ENCODE measurements at regions not wholly inside any gene's neighbourhood (a gene's known extent, or its start where the extent isn't known, plus 50 kb on each side); places are given as distances from the start of the nearest gene placed in this dataset.
"Not testable (repeated sequence)": the region's sequence is repeated elsewhere in the genome, so short reads cannot be mapped to it uniquely, and the experiment has no call there.

GRCh38 chr5:19196631-19197030, 791.4 kb downstream of the CDH18 start:
- Mint-ChIP-seq H3K27me3 (no peaks in the 10 kb centered on the region), H3K4me3 (no peak overlapping the region), H3K27ac (no peak overlapping the region), H3K4me1 (no peaks in the 10 kb centered on the region), H3K36me3 (peaks cover 1% of the 10 kb centered on the region), H3K9me3 (no peaks in the 10 kb centered on the region)

GRCh38 chr5:19200251-19200650, 787.7 kb downstream of the CDH18 start:
- no peaks in the 10 kb centered on the region for H3K4me1 Mint-ChIP-seq
- H3K27ac Mint-ChIP-seq = no peak overlapping the region
- H3K27me3 Mint-ChIP-seq = no peaks in the 10 kb centered on the region
- H3K36me3 Mint-ChIP-seq = peaks cover 1% of the 10 kb centered on the region
- H3K4me3 Mint-ChIP-seq = no peak overlapping the region
- H3K9me3 Mint-ChIP-seq = no peaks in the 10 kb centered on the region

- Mint-ChIP-seq H3K9me3 (peaks cover 31% of the 10 kb centered on the region), H3K27ac (no peak overlapping the region), H3K4me1 (no peaks in the 10 kb centered on the region), H3K27me3 (no peaks in the 10 kb centered on the region), H3K4me3 (no peak overlapping the region), H3K36me3 (no peaks in the 10 kb centered on the region)
Observed at GRCh38 chr5:19208397-19208796, 779.6 kb downstream of the CDH18 start.

GRCh38 chr5:19210886-19211285, 777.1 kb downstream of the CDH18 start:
- Mint-ChIP-seq H3K27me3 (no peaks in the 10 kb centered on the region), H3K27ac (no peak overlapping the region), H3K4me3 (no peak overlapping the region), H3K4me1 (no peaks in the 10 kb centered on the region), H3K9me3 (peaks cover 33% of the 10 kb centered on the region), H3K36me3 (no peaks in the 10 kb centered on the region)

- Mint-ChIP-seq H3K27ac (no peak overlapping the region), H3K36me3 (no peaks in the 10 kb centered on the region), H3K27me3 (no peaks in the 10 kb centered on the region), H3K9me3 (no peaks in the 10 kb centered on the region), H3K4me1 (no peaks in the 10 kb centered on the region), H3K4me3 (no peak overlapping the region)
Observed at GRCh38 chr5:19229179-19229835, 758.7 kb downstream of the CDH18 start.

GRCh38 chr5:19233573-19233972, 754.4 kb downstream of the CDH18 start:
- Mint-ChIP-seq H3K27ac (no peak overlapping the region), H3K4me3 (no peak overlapping the region), H3K9me3 (no peaks in the 10 kb centered on the region), H3K4me1 (no peaks in the 10 kb centered on the region), H3K27me3 (no peaks in the 10 kb centered on the region), H3K36me3 (no peaks in the 10 kb centered on the region)

- no peak overlapping the region for H3K4me3 Mint-ChIP-seq
- no peaks in the 10 kb centered on the region for H3K9me3 Mint-ChIP-seq
- no peaks in the 10 kb centered on the region for H3K4me1 Mint-ChIP-seq
Observed at GRCh38 chr5:19235101-19235584, 752.9 kb downstream of the CDH18 start.

GRCh38 chr5:19240170-19240569, 747.8 kb downstream of the CDH18 start:
- Mint-ChIP-seq H3K4me3 (no peak overlapping the region), H3K27ac (no peak overlapping the region), H3K9me3 (no peaks in the 10 kb centered on the region), H3K4me1 (no peaks in the 10 kb centered on the region), H3K36me3 (no peaks in the 10 kb centered on the region), H3K27me3 (no peaks in the 10 kb centered on the region)

More at GRCh38 chr5:19235101-19235584, 752.9 kb downstream of the CDH18 start:
- Mint-ChIP-seq H3K27me3 (no peaks in the 10 kb centered on the region), H3K27ac (no peak overlapping the region), H3K36me3 (no peaks in the 10 kb centered on the region)

- no peaks in the 10 kb centered on the region for H3K9me3 Mint-ChIP-seq
- H3K4me3 Mint-ChIP-seq = no peak overlapping the region
- no peak overlapping the region for H3K27ac Mint-ChIP-seq
- H3K27me3 Mint-ChIP-seq = no peaks in the 10 kb centered on the region
- H3K36me3 Mint-ChIP-seq = no peaks in the 10 kb centered on the region
- no peaks in the 10 kb centered on the region for H3K4me1 Mint-ChIP-seq
Observed at GRCh38 chr5:19241690-19242089, 746.3 kb downstream of the CDH18 start.

- H3K36me3 Mint-ChIP-seq, H3K4me3 Mint-ChIP-seq, H3K27ac Mint-ChIP-seq, H3K9me3 Mint-ChIP-seq, H3K27me3 Mint-ChIP-seq, H3K4me1 Mint-ChIP-seq: not testable (repeated sequence)
Observed at GRCh38 chr5:19246191-19246590, 741.8 kb downstream of the CDH18 start.

GRCh38 chr5:19247302-19247701, 740.7 kb downstream of the CDH18 start:
- no peak overlapping the region for H3K27ac Mint-ChIP-seq
- H3K36me3 Mint-ChIP-seq = no peaks in the 10 kb centered on the region
- no peaks in the 10 kb centered on the region for H3K4me1 Mint-ChIP-seq

GRCh38 chr5:19256036-19256435, 732.0 kb downstream of the CDH18 start:
- H3K27me3 Mint-ChIP-seq = no peaks in the 10 kb centered on the region
- H3K27ac Mint-ChIP-seq = no peak overlapping the region
- no peaks in the 10 kb centered on the region for H3K36me3 Mint-ChIP-seq
- peaks cover 17% of the 10 kb centered on the region for H3K9me3 Mint-ChIP-seq
- no peaks in the 10 kb centered on the region for H3K4me1 Mint-ChIP-seq
- H3K4me3 Mint-ChIP-seq = no peak overlapping the region

More at GRCh38 chr5:19247302-19247701, 740.7 kb downstream of the CDH18 start:
- no peaks in the 10 kb centered on the region for H3K27me3 Mint-ChIP-seq
- H3K4me3 Mint-ChIP-seq = no peak overlapping the region
- peaks cover 4% of the 10 kb centered on the region for H3K9me3 Mint-ChIP-seq

GRCh38 chr5:19258686-19259085, 729.3 kb downstream of the CDH18 start:
- Mint-ChIP-seq H3K9me3 (peaks cover 12% of the 10 kb centered on the region), H3K4me1 (no peaks in the 10 kb centered on the region), H3K36me3 (no peaks in the 10 kb centered on the region), H3K4me3 (no peak overlapping the region), H3K27ac (no peak overlapping the region), H3K27me3 (no peaks in the 10 kb centered on the region)

GRCh38 chr5:19261879-19262278, 726.1 kb downstream of the CDH18 start:
- no peaks in the 10 kb centered on the region for H3K27me3 Mint-ChIP-seq
- no peak overlapping the region for H3K27ac Mint-ChIP-seq
- H3K4me3 Mint-ChIP-seq = no peak overlapping the region
- peaks cover 12% of the 10 kb centered on the region for H3K9me3 Mint-ChIP-seq
- no peaks in the 10 kb centered on the region for H3K4me1 Mint-ChIP-seq
- H3K36me3 Mint-ChIP-seq = no peaks in the 10 kb centered on the region

- Mint-ChIP-seq H3K4me3 (no peak overlapping the region), H3K9me3 (peaks cover 16% of the 10 kb centered on the region), H3K27ac (no peak overlapping the region), H3K36me3 (no peaks in the 10 kb centered on the region), H3K4me1 (no peaks in the 10 kb centered on the region), H3K27me3 (no peaks in the 10 kb centered on the region)
Observed at GRCh38 chr5:19264821-19265220, 723.2 kb downstream of the CDH18 start.

GRCh38 chr5:19266791-19267190, 721.2 kb downstream of the CDH18 start:
- no peak overlapping the region for H3K4me3 Mint-ChIP-seq
- no peaks in the 10 kb centered on the region for H3K4me1 Mint-ChIP-seq
- H3K36me3 Mint-ChIP-seq = no peaks in the 10 kb centered on the region
- H3K27ac Mint-ChIP-seq = no peak overlapping the region
- peaks cover 10% of the 10 kb centered on the region for H3K9me3 Mint-ChIP-seq
- no peaks in the 10 kb centered on the region for H3K27me3 Mint-ChIP-seq

GRCh38 chr5:19270153-19270552, 717.8 kb downstream of the CDH18 start:
- H3K27ac Mint-ChIP-seq = no peak overlapping the region
- no peaks in the 10 kb centered on the region for H3K4me1 Mint-ChIP-seq
- no peaks in the 10 kb centered on the region for H3K36me3 Mint-ChIP-seq
- peaks cover 10% of the 10 kb centered on the region for H3K9me3 Mint-ChIP-seq
- H3K27me3 Mint-ChIP-seq = no peaks in the 10 kb centered on the region
- H3K4me3 Mint-ChIP-seq = no peak overlapping the region
